Mesenchymal stem cell (in vitro differentiated cells and primary cell): ENCODE measurements at regions not wholly inside any gene's neighbourhood (a gene's known extent, or its start where the extent isn't known, plus 50 kb on each side); places are given as distances from the start of the nearest gene placed in this dataset.

Experiments
- DNase-seq: peaks from one replicate; pipeline ENCODE4 v3.0.0-alpha.2; 2013
- H2AFZ ChIP-seq: one replicate; pipeline ENCODE4 v1.6.1; 2013; ENCODE audit warnings: low read depth, mild to moderate bottlenecking, control low read depth, inconsistent platforms, low read length, moderate library complexity
- H2AK5ac ChIP-seq: 2 replicates; pipeline ENCODE4 v1.6.1; 2013; ENCODE audit warnings: low read length, moderate library complexity, mild to moderate bottlenecking, inconsistent platforms; ENCODE audit not compliant: severe bottlenecking
- H2BK120ac ChIP-seq: one replicate; pipeline ENCODE4 v1.6.1; 2013; ENCODE audit warnings: low read depth, mild to moderate bottlenecking, inconsistent platforms, low read length, moderate library complexity
- H2BK12ac ChIP-seq, 2 experiments: one replicate each; pipeline ENCODE4 v1.6.1; 2013; ENCODE audit warnings: inconsistent platforms in 2 of 2, low read length in 2 of 2, mild to moderate bottlenecking in 2 of 2, moderate library complexity in 2 of 2, control low read depth in 1 of 2
- H2BK15ac ChIP-seq: one replicate; pipeline ENCODE4 v1.6.1; 2013; ENCODE audit warnings: mild to moderate bottlenecking, low read depth, inconsistent platforms; ENCODE audit not compliant: poor library complexity, severe bottlenecking
- H2BK5ac ChIP-seq: 2 replicates; pipeline ENCODE4 v1.6.1; 2013; ENCODE audit warnings: low read depth, mild to moderate bottlenecking, low read length, control low read depth, inconsistent platforms; ENCODE audit not compliant: poor library complexity, severe bottlenecking
- H3K14ac ChIP-seq, 2 experiments: one replicate each; pipeline ENCODE4 v1.6.1; 2013; ENCODE audit warnings: inconsistent platforms in 2 of 2, low read length in 2 of 2, control low read depth in 1 of 2, mild to moderate bottlenecking in 1 of 2, moderate library complexity in 1 of 2
- H3K18ac ChIP-seq, 2 experiments: one replicate each; pipeline ENCODE4 v1.6.1; 2013; ENCODE audit warnings: inconsistent platforms in 2 of 2, low read length in 2 of 2, control low read depth in 1 of 2, low read depth in 1 of 2, mild to moderate bottlenecking in 1 of 2
- H3K23ac ChIP-seq, 2 experiments: one replicate each; pipeline ENCODE4 v1.6.1; 2013; ENCODE audit warnings: inconsistent platforms in 2 of 2, low read length in 2 of 2, mild to moderate bottlenecking in 2 of 2, moderate library complexity in 2 of 2, control low read depth in 1 of 2
- H3K27ac ChIP-seq: 2 replicates; pipeline ENCODE4 v1.5.1; 2013; ENCODE audit warnings: mild to moderate bottlenecking, moderate library complexity, low read length, control low read depth, inconsistent platforms; ENCODE audit not compliant: poor library complexity, severe bottlenecking
- H3K27me3 ChIP-seq, 2 experiments: 2 replicates each; pipeline versions ENCODE4 v1.6.1 to v1.7.0; 2013; ENCODE audit warnings: low read length in 2 of 2, mild to moderate bottlenecking in 2 of 2, moderate library complexity in 2 of 2, control low read depth in 1 of 2, inconsistent platforms in 1 of 2; ENCODE audit not compliant: control insufficient read depth in 1 of 2, insufficient read depth in 1 of 2
- H3K36me3 ChIP-seq, 2 experiments: 2 replicates each; pipeline versions ENCODE4 v1.6.1 to v1.7.0; 2013; ENCODE audit warnings: low read length in 2 of 2, control low read depth in 1 of 2, inconsistent platforms in 1 of 2, low read depth in 1 of 2, mild to moderate bottlenecking in 1 of 2; ENCODE audit not compliant: insufficient read depth in 2 of 2, control insufficient read depth in 1 of 2
- H3K4ac ChIP-seq, 2 experiments: one replicate each; pipeline ENCODE4 v1.6.1; 2013; ENCODE audit warnings: inconsistent platforms in 2 of 2, low read length in 2 of 2, mild to moderate bottlenecking in 2 of 2, moderate library complexity in 2 of 2, control low read depth in 1 of 2, low read depth in 1 of 2
- H3K4me1 ChIP-seq: 2 replicates; pipeline ENCODE4 v1.6.1; 2013; ENCODE audit warnings: low read depth, low read length, control low read depth; ENCODE audit not compliant: control insufficient read depth, insufficient read depth
- H3K4me2 ChIP-seq: 2 replicates; pipeline ENCODE4 v1.6.1; 2013; ENCODE audit warnings: low read length, mild to moderate bottlenecking, inconsistent platforms; ENCODE audit not compliant: poor library complexity, severe bottlenecking
- H3K4me3 ChIP-seq, 2 experiments: 2 replicates each; pipeline versions ENCODE4 v1.5.1 to v1.7.0; 2013; ENCODE audit warnings: low read length in 2 of 2, mild to moderate bottlenecking in 2 of 2, control low read depth in 1 of 2, low read depth in 1 of 2; ENCODE audit not compliant: insufficient read depth in 1 of 2
- H3K79me1 ChIP-seq: replicated peaks from 2 replicates; pipeline ENCODE4 v1.6.1; 2013; ENCODE audit warnings: mild to moderate bottlenecking, control low read depth, low read length, inconsistent platforms; ENCODE audit not compliant: poor library complexity, severe bottlenecking
- H3K9ac ChIP-seq: 2 replicates; pipeline ENCODE4 v1.7.0; 2013; ENCODE audit warnings: mild to moderate bottlenecking, low read length, moderate library complexity
- H3K9me3 ChIP-seq: 2 replicates; pipeline ENCODE4 v1.7.0; 2013; ENCODE audit warnings: mild to moderate bottlenecking, low read length; ENCODE audit not compliant: control insufficient read depth
- H4K8ac ChIP-seq: one replicate; pipeline ENCODE4 v1.6.1; 2013; ENCODE audit warnings: inconsistent platforms, mild to moderate bottlenecking, low read length, moderate library complexity
- H4K91ac ChIP-seq: one replicate; pipeline ENCODE4 v1.6.1; 2013; ENCODE audit warnings: mild to moderate bottlenecking, low read length, inconsistent platforms
- WGBS: methylation state at CpG from one replicate; pipeline ENCODE4 v1.1.7; 2013; ENCODE audit warnings: mixed read lengths; 5-methylcytosine and 5-hydroxymethylcytosine counted together

DNA sequence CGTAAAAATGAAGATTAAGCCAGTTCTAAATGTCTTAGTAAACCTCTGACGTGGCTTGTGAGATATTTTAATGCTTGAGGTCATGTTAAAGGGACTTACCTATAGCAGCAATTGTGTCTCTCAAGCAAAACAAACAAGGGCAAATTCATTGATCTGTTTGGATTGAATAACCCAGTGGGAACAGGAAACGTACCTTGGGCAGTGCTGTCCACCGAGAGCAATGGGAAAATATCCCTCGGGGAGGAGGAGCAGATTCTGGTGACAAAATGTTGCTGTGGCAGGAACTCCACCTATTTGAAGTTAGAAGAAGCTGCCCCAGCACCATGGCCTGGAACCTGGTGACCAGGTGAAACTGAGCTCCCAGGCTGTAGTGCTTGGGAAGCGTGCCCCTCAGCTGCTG is 107.1 kb upstream of the FZD8 start:
- Histone ChIP-seq H3K18ac (peak overlapping the region in 1 of 2 experiments; percentile 28), H3K4me1 (peaks cover 3% of the 10 kb centered on the region), H4K91ac (no peak overlapping the region), H3K4me3 (no peak overlapping the region), H2AK5ac (no peak overlapping the region), H3K9me3 (no peaks in the 10 kb centered on the region), H2BK5ac (no peak overlapping the region), H3K9ac (no peak overlapping the region), H3K4ac (no peak overlapping the region), H4K8ac (no peak overlapping the region), H3K14ac (no peak overlapping the region), H3K36me3 (no peaks in the 10 kb centered on the region), H3K23ac (no peak overlapping the region), H3K79me1 (no peaks in the 10 kb centered on the region), H2BK15ac (no peak overlapping the region), H3K27ac (no peak overlapping the region), H2BK120ac (no peak overlapping the region), H3K4me2 (no peak overlapping the region), H2AFZ (no peak overlapping the region), H3K27me3 (peaks cover 4 to 19% of the 10 kb centered on the region in 2 experiments), H2BK12ac (no peak overlapping the region)
- 96% methylated on average over 6 of the region's 6 CpGs for WGBS
- no peak for DNase-seq

DNA sequence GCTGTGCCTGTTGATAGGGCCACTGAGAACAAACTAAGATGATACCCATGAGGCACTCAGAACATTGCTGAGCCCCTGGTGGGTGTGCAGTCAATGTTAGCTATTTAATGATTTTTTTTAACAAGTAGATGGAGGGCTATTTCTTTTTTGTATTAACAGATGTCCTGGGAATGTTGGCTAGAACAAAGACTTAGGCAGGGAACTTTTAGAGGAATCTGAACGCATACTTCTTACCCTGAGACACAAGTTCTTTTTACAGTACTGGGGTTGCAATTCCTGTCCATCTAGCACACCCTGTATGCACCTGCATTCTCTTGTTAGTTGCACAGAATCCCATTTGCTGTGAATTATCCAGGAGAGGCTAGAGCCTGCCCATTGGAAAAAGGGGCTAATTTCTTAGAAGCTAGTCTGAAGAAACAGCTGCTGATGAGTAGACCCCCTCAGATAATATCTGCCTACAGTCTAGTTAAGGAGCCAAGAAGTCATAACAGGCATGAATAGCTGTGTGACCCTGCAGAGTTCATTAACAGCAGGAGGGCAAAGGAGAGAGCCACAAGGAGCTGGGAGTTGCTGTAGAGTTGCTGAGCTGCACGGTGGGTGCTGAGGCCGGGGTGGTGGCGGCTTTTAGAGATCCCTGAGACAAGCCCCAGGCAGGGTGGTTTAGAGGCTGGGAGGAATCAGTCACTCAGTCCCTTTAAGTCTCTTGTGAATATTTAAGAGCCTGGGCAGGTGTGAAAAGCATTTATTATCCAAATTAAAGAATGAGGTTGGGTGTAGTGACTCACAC is 103.7 kb upstream of the FZD8 start:
- 78% methylated on average over 4 of the region's 4 CpGs for WGBS
- Histone ChIP-seq H3K23ac (no peak overlapping the region), H3K9me3 (no peaks in the 10 kb centered on the region), H2BK120ac (no peak overlapping the region), H3K4ac (no peak overlapping the region), H3K4me1 (peaks cover 3% of the 10 kb centered on the region), H4K91ac (no peak overlapping the region), H3K9ac (no peak overlapping the region), H3K79me1 (no peaks in the 10 kb centered on the region), H2BK15ac (peak overlapping the region; percentile 40), H4K8ac (no peak overlapping the region), H3K4me3 (no peak overlapping the region), H3K18ac (no peak overlapping the region), H3K27ac (no peak overlapping the region), H2AK5ac (no peak overlapping the region), H3K14ac (no peak overlapping the region), H3K36me3 (no peaks in the 10 kb centered on the region), H3K4me2 (no peak overlapping the region), H3K27me3 (peaks cover 0 to 10% of the 10 kb centered on the region in 2 experiments), H2BK5ac (no peak overlapping the region), H2AFZ (no peak overlapping the region), H2BK12ac (no peak overlapping the region)
- no peak for DNase-seq

- no peak overlapping the region for H3K4me2 ChIP-seq
- no peak overlapping the region for H3K27ac ChIP-seq
- no peaks in the 10 kb centered on the region for H3K79me1 ChIP-seq
- H3K14ac ChIP-seq = no peak overlapping the region
- H3K23ac ChIP-seq = no peak overlapping the region
- no peak overlapping the region for H4K91ac ChIP-seq
- H2BK5ac ChIP-seq = no peak overlapping the region
- H3K4me3 ChIP-seq = no peak overlapping the region
- no peaks in the 10 kb centered on the region for H3K9me3 ChIP-seq
- 92% methylated on average over 2 of the region's 2 CpGs for WGBS
- no peak overlapping the region for H2AK5ac ChIP-seq
- no peak overlapping the region for H3K4ac ChIP-seq
- H2BK12ac ChIP-seq = no peak overlapping the region
- no peaks in the 10 kb centered on the region for H3K36me3 ChIP-seq
- peaks cover 0 to 4% of the 10 kb centered on the region in 2 experiments for H3K27me3 ChIP-seq
- no peak for DNase-seq
- no peak overlapping the region for H2BK120ac ChIP-seq
- no peak overlapping the region for H2AFZ ChIP-seq
- no peak overlapping the region for H4K8ac ChIP-seq
- H2BK15ac ChIP-seq = no peak overlapping the region
- H3K4me1 ChIP-seq = peaks cover 3% of the 10 kb centered on the region
- no peak overlapping the region for H3K9ac ChIP-seq
- H3K18ac ChIP-seq = no peak overlapping the region
Observed at GRCh38 chr10:35743851-35744250, 101.8 kb upstream of the FZD8 start.

DNA sequence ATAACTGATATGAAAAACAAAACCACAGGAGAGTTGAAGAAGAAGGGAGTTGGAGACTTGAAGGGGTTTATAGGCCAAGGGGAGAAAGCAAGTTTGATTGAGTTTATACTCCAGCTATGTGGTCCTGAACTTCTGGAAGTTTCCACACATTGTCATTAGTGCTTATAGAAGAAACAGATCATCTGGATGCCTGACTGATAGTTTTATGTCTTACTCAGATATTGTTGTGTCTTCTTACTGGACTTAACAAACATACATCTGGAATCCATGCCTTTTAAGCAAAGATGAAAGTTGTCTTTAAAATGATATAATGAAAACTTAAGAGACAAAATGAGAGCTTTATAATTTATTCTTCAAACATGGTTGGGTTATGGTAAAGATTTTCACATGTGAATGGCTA is 101.3 kb upstream of the FZD8 start:
- no peak overlapping the region for H3K9ac ChIP-seq
- H3K23ac ChIP-seq = no peak overlapping the region
- no peak overlapping the region for H4K91ac ChIP-seq
- H3K4me2 ChIP-seq = no peak overlapping the region
- H3K14ac ChIP-seq = no peak overlapping the region
- DNase-seq = no peak
- no peak overlapping the region for H2AK5ac ChIP-seq
- H3K9me3 ChIP-seq = no peaks in the 10 kb centered on the region
- H2BK5ac ChIP-seq = no peak overlapping the region
- no peak overlapping the region for H4K8ac ChIP-seq
- no peak overlapping the region for H3K4me3 ChIP-seq
- no peaks in the 10 kb centered on the region for H3K36me3 ChIP-seq
- no peak overlapping the region for H2BK120ac ChIP-seq
- H3K27ac ChIP-seq = no peak overlapping the region
- no peak overlapping the region for H3K18ac ChIP-seq
- H2AFZ ChIP-seq = no peak overlapping the region
- H3K79me1 ChIP-seq = no peaks in the 10 kb centered on the region
- H3K4ac ChIP-seq = no peak overlapping the region
- H2BK12ac ChIP-seq = no peak overlapping the region
- no peak overlapping the region for H2BK15ac ChIP-seq
- peaks cover 0 to 4% of the 10 kb centered on the region in 2 experiments for H3K27me3 ChIP-seq
- peaks cover 3% of the 10 kb centered on the region for H3K4me1 ChIP-seq
